ENCODE measurements at regions not wholly inside any gene's neighbourhood (a gene's known extent, or its start where the extent isn't known, plus 50 kb on each side); places are given as distances from the start of the nearest gene placed in this dataset.

DNA sequence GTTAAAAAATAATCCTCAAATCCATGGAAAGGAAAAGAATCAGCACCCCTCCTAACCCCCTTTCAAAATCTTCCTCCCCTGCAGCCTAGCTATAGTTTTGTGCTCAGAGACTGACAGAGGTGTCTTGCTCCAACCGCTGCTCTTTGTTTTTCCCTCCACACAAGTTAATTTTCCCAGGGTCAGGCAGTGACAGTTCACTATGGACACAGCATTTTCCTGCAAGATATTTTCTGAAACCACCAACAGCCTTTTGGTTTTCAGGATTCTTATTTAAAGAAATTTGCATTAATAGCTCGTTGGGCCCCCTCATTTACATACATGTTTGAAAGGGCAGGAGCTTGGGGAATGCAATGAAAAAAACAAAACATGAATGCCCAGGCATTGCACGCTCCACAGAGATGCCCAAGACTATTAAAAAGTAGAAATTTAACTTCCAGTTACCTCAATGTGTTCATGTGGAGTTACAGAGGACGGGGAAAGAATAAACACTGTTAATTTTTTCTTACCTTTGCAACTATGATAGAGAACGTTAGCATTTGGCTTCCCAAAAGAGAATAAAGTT lies 71.4 kb upstream of the CXCR4 start:
- H3K36me3 ChIP-seq (replicated peaks): no peaks in the 10 kb centered on the region
- H3K4me1 ChIP-seq: no peaks in the 10 kb centered on the region
- no peak for DNase-seq (ENCODE audit: low spot score in 2 of 2)
- H3K9me3 ChIP-seq: no peaks in the 10 kb centered on the region
- H3K4me3 ChIP-seq: no peak overlapping the region
- in situ Hi-C loops (cut with MboI; ENCODE audit: low sequenced_read_pairs): no loop called here
- no peaks in the 10 kb centered on the region for H3K27me3 ChIP-seq (ENCODE audit: low read depth)

GRCh38 chr2:136188086-136188485 lies 70.1 kb upstream of the CXCR4 start:
- no peaks in the 10 kb centered on the region for H3K4me1 ChIP-seq
- no peak overlapping the region for H3K4me3 ChIP-seq
- H3K36me3 ChIP-seq (replicated peaks): no peaks in the 10 kb centered on the region
- H3K27me3 ChIP-seq (ENCODE audit: low read depth): no peaks in the 10 kb centered on the region
- H3K9me3 ChIP-seq: no peaks in the 10 kb centered on the region; the same call in 1 of the 2 replicates
- in situ Hi-C loops (cut with MboI; ENCODE audit: low sequenced_read_pairs): no loop called here
- no peak for DNase-seq (ENCODE audit: low spot score in 2 of 2)

- DNase-seq (ENCODE audit: low spot score in 2 of 2): no peak
Observed at GRCh38 chr2:136185981-136186776, 68.2 kb upstream of the CXCR4 start.

DNA sequence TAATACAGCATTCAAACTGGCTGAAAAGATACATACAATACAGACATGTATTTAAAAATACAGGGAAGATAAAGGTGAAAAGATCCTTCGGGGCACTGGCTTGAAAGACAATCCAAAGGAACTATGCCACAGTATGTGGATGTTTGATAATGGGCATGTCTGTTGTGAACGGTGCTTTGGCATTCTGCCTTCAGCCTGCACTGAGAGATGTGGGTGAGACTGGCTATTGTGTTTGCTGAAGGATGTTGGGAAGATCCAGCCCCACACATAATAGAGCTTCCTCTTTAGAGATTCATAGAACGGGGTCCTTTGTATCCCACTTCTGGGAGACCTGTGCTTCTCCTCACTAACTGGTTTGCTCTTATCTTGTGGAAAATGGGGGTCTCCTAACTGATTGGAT lies 65.1 kb upstream of the CXCR4 start:
- H3K4me1 ChIP-seq: no peaks in the 10 kb centered on the region
- H3K36me3 ChIP-seq (replicated peaks): no peaks in the 10 kb centered on the region
- no peaks in the 10 kb centered on the region for H3K27me3 ChIP-seq (ENCODE audit: low read depth)
- in situ Hi-C loops (cut with MboI; ENCODE audit: low sequenced_read_pairs): no loop called here
- DNase-seq (ENCODE audit: low spot score in 2 of 2): no peak
- no peaks in the 10 kb centered on the region; the same call in 1 of the 2 replicates for H3K9me3 ChIP-seq
- H3K4me3 ChIP-seq: no peak overlapping the region

More at GRCh38 chr2:136185981-136186776, 68.2 kb upstream of the CXCR4 start:
- H3K9me3 ChIP-seq: no peaks in the 10 kb centered on the region; the same call in 1 of the 2 replicates
- H3K27me3 ChIP-seq (ENCODE audit: low read depth): no peaks in the 10 kb centered on the region
- H3K4me3 ChIP-seq: no peak overlapping the region
- H3K36me3 ChIP-seq (replicated peaks): no peaks in the 10 kb centered on the region
- in situ Hi-C loops (cut with MboI; ENCODE audit: low sequenced_read_pairs): no loop called here
- H3K4me1 ChIP-seq: no peaks in the 10 kb centered on the region

- H3K9me3 ChIP-seq: no peaks in the 10 kb centered on the region; the same call in 1 of the 2 replicates
- no peaks in the 10 kb centered on the region for H3K27me3 ChIP-seq (ENCODE audit: low read depth)
- H3K36me3 ChIP-seq (replicated peaks): no peaks in the 10 kb centered on the region
- H3K4me3 ChIP-seq: no peak overlapping the region
- in situ Hi-C loops (cut with MboI; ENCODE audit: low sequenced_read_pairs): no loop called here
- no peaks in the 10 kb centered on the region for H3K4me1 ChIP-seq
- no peak for DNase-seq (ENCODE audit: low spot score in 2 of 2)
Observed at GRCh38 chr2:136182315-136182714, 64.4 kb upstream of the CXCR4 start.

GRCh38 chr2:136179602-136179975 lies 61.6 kb upstream of the CXCR4 start:
- Histone ChIP-seq H3K36me3 (replicated peaks) (no peaks in the 10 kb centered on the region), H3K4me3 (no peak overlapping the region), H3K27me3 (ENCODE audit: low read depth) (peaks cover 3% of the 10 kb centered on the region; the same call in 1 of the 2 replicates), H3K9me3 (no peaks in the 10 kb centered on the region; the same call in 1 of the 2 replicates), H3K4me1 (no peaks in the 10 kb centered on the region)
- no peak for DNase-seq (ENCODE audit: low spot score in 2 of 2)
- in situ Hi-C loops (cut with MboI; ENCODE audit: low sequenced_read_pairs): no loop called here

DNA sequence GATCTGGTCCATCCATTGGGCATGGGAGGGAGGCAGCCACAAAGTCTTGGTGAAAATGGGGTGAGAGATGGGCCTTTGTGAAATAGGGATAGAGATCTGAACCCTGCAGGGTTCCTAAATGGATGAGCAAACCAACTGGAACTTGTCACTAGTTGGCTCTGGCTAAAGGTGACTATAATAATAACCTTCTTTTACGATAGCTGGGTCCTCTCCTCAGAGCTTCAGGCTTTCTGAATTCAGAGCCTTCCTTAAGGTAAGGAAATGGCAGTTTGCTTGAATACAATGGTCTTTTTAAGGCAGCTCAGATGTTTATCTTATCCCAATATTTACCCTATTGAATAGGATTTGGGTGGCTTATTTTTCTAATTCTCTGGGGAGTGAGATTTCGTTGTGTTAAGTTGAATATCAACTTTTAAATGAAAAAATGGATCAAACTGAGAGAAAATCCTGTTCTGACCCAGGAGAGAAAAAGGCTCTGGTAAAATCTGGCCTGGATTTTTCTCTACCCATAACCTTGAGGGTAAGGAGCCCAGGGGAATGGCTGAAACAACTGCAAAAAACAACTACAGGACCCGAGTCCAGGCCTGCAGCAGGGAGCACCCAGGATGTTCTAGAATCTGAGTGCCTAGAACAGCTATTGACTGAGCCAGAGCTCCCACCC lies 61.1 kb upstream of the CXCR4 start:
- H3K27me3 ChIP-seq (ENCODE audit: low read depth): peaks cover 3% of the 10 kb centered on the region; the same call in 1 of the 2 replicates
- H3K36me3 ChIP-seq (replicated peaks): no peaks in the 10 kb centered on the region
- no peak for DNase-seq (ENCODE audit: low spot score in 2 of 2)
- in situ Hi-C loops (cut with MboI; ENCODE audit: low sequenced_read_pairs): no loop called here
- no peak overlapping the region for H3K4me3 ChIP-seq
- H3K4me1 ChIP-seq: peaks cover 1% of the 10 kb centered on the region
- H3K9me3 ChIP-seq: no peaks in the 10 kb centered on the region; the same call in 1 of the 2 replicates

GRCh38 chr2:136175868-136176267 lies 57.9 kb upstream of the CXCR4 start:
- Histone ChIP-seq H3K36me3 (replicated peaks) (no peaks in the 10 kb centered on the region), H3K4me1 (peaks cover 5% of the 10 kb centered on the region), H3K27me3 (ENCODE audit: low read depth) (peaks cover 3% of the 10 kb centered on the region; the same call in 1 of the 2 replicates), H3K9me3 (no peaks in the 10 kb centered on the region), H3K4me3 (no peak overlapping the region)
- in situ Hi-C loops (cut with MboI; ENCODE audit: low sequenced_read_pairs): no loop called here
- DNase-seq (ENCODE audit: low spot score in 2 of 2): no peak

DNA sequence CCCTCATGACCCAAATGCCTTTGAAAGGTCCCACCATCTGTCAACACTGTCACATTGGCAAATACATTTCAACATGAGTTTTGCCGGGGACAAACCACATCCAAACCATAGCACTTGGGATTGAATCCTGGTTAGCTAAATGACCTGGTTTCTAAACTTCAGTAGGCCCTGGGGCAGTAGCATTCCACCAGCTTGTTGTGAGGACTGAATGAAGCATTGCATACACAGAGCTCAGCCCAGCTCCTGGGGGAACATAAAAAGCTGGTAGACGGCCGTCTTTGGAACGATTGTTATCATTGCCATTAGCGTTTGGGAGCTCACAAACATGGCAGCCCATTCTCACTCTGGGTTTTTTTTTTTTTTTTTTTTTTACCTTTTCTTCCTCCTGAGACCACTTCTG lies 57.5 kb upstream of the CXCR4 start:
- H3K9me3 ChIP-seq: no peaks in the 10 kb centered on the region
- in situ Hi-C loops (cut with MboI; ENCODE audit: low sequenced_read_pairs): no loop called here
- H3K36me3 ChIP-seq (replicated peaks): no peaks in the 10 kb centered on the region
- H3K27me3 ChIP-seq (ENCODE audit: low read depth): peaks cover 3% of the 10 kb centered on the region; the same call in 1 of the 2 replicates
- no peak for DNase-seq (ENCODE audit: low spot score in 2 of 2)
- no peak overlapping the region for H3K4me3 ChIP-seq
- peaks cover 5% of the 10 kb centered on the region for H3K4me1 ChIP-seq

GRCh38 chr2:136173126-136173525 lies 55.2 kb upstream of the CXCR4 start:
- Histone ChIP-seq H3K36me3 (replicated peaks) (no peaks in the 10 kb centered on the region), H3K9me3 (no peaks in the 10 kb centered on the region), H3K4me1 (peaks cover 5% of the 10 kb centered on the region), H3K4me3 (no peak overlapping the region), H3K27me3 (ENCODE audit: low read depth) (peaks cover 6% of the 10 kb centered on the region; the same call in 1 of the 2 replicates)
- DNase-seq (ENCODE audit: low spot score in 2 of 2): no peak
- in situ Hi-C loops (cut with MboI; ENCODE audit: low sequenced_read_pairs): no loop called here

DNA sequence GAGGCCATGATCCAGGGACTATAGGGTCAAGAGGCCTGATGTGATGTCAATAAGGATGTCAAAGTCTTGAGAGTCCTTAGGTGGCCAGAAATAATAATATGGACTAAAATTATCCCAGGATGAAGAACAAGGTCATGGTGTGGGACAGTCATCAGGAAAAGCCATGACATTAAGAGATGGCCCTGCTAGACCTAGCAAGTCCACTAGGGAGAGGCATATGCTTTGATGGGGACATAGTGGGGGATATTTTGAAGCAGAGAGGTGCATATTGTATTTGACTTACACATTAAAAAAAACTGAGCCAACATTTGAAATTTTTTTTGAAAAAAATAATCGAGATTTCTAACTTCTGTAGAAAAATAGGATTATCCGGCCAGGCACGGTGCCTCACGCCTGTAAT lies 53.3 kb upstream of the CXCR4 start:
- DNase-seq (ENCODE audit: low spot score in 2 of 2): no peak
- in situ Hi-C loops (cut with MboI; ENCODE audit: low sequenced_read_pairs): no loop called here
- H3K36me3 ChIP-seq (replicated peaks): no peaks in the 10 kb centered on the region
- peaks cover 3% of the 10 kb centered on the region; the same call in 1 of the 2 replicates for H3K27me3 ChIP-seq (ENCODE audit: low read depth)
- peaks cover 5% of the 10 kb centered on the region for H3K4me1 ChIP-seq
- H3K4me3 ChIP-seq: no peak overlapping the region
- H3K9me3 ChIP-seq: no peaks in the 10 kb centered on the region

DNA sequence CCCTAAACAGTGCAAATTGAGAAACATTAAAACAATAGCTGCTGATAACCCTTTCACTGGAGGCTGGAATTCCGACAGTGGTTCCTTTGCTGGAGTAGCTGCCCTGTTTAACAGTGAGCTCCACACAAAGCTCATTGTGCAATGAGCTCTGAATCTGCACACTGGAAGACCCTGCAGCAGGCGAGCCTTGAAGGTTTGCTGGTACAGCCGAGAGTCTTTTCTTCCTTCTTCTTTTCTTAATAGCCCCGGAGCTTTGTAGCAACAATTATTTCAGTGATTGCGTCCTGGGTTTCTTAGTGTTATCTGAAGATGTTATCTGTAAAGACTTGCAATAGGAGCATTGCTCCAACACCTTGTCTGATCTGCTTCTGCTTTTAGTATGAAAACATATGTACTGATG lies 50.8 kb upstream of the CXCR4 start:
- in situ Hi-C loops (cut with MboI; ENCODE audit: low sequenced_read_pairs): no loop called here
- no peak for DNase-seq (ENCODE audit: low spot score in 2 of 2)
- Histone ChIP-seq H3K36me3 (replicated peaks) (no peaks in the 10 kb centered on the region), H3K4me3 (no peak overlapping the region), H3K27me3 (ENCODE audit: low read depth) (peaks cover 4% of the 10 kb centered on the region), H3K9me3 (no peaks in the 10 kb centered on the region), H3K4me1 (peaks cover 2% of the 10 kb centered on the region; the same call in 1 of the 2 replicates)

DNA sequence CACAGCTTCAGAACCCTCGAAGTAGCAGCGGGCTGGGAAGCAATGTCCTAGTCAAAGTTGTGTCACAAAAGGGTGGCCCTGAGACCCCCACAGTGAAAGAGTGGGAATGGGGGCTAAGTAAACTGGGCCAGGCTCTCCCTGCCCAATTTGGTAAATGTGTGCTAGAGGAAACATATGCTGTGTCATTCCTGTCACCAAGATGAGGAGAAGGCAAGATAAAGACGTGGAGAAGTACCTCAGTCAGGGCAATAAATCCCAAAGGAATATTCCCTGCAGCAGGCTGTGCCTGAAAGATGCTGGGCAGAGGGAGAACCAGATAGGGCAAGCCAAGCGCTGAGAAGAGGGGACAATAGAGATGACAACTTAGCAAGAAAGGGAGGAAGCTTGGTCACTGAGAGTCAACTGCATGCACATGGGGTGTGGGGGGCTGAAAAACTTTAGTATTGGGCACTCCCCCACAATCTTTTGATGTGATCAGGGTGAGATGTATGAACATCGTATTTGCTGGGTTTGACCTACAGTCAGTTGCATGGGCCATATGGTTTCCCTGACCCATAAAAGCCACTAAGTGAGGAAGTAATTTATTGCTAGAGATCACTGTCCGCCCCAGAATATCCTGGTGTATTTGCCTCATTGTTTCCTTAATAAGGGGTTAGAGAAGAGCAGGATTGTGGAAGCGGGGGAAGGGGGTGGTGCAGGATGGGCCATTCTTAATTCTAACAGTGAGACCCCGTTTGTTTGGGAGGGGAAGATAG lies 49.9 kb upstream of the CXCR4 start:
- no peaks in the 10 kb centered on the region for H3K4me1 ChIP-seq
- H3K27me3 ChIP-seq (ENCODE audit: low read depth): peaks cover 4% of the 10 kb centered on the region
- H3K4me3 ChIP-seq: no peak overlapping the region
- H3K9me3 ChIP-seq: no peaks in the 10 kb centered on the region
- no peaks in the 10 kb centered on the region for H3K36me3 ChIP-seq (replicated peaks)
- in situ Hi-C loops (cut with MboI; ENCODE audit: low sequenced_read_pairs): no loop called here
- DNase-seq (ENCODE audit: low spot score in 2 of 2): no peak
